ENCODE measurements at regions not wholly inside any gene's neighbourhood (a gene's known extent, or its start where the extent isn't known, plus 50 kb on each side); places are given as distances from the start of the nearest gene placed in this dataset.
A peak's percentile ranks its signal among the peaks of the same experiment; 100 is the strongest.

GRCh38 chr5:56476487-56476856, 243.3 kb upstream of the ANKRD55 start (continued):
- TF ChIP-seq, protein P1, sequence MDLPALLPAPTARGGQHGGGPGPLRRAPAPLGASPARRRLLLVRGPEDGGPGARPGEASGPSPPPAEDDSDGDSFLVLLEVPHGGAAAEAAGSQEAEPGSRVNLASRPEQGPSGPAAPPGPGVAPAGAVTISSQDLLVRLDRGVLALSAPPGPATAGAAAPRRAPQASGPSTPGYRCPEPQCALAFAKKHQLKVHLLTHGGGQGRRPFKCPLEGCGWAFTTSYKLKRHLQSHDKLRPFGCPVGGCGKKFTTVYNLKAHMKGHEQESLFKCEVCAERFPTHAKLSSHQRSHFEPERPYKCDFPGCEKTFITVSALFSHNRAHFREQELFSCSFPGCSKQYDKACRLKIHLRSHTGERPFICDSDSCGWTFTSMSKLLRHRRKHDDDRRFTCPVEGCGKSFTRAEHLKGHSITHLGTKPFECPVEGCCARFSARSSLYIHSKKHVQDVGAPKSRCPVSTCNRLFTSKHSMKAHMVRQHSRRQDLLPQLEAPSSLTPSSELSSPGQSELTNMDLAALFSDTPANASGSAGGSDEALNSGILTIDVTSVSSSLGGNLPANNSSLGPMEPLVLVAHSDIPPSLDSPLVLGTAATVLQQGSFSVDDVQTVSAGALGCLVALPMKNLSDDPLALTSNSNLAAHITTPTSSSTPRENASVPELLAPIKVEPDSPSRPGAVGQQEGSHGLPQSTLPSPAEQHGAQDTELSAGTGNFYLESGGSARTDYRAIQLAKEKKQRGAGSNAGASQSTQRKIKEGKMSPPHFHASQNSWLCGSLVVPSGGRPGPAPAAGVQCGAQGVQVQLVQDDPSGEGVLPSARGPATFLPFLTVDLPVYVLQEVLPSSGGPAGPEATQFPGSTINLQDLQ (CRISPR knock-in tag; IDR thresholded peaks at IDR 0.05) = no peak
- TF ChIP-seq REL (CRISPR knock-in tag; conservative IDR thresholded peaks at IDR 0.05) (no peak), ZNF782 (CRISPR knock-in tag; IDR thresholded peaks at IDR 0.05; ENCODE audit: borderline replicate concordance) (no peak), SYNCRIP (IDR thresholded peaks at IDR 0.05; ENCODE audit: insufficient read depth, low read depth, low read length) (no peak), ISL2 (CRISPR knock-in tag; IDR thresholded peaks at IDR 0.05) (peak; percentile 86), GABPA (IDR thresholded peaks at IDR 0.05; ENCODE audit: low read depth, low read length) (no peak), GABPA (CRISPR knock-in tag; IDR thresholded peaks at IDR 0.05; ENCODE audit: low read depth) (no peak), ZFP91 (CRISPR knock-in tag; IDR thresholded peaks at IDR 0.05; ENCODE audit: borderline replicate concordance) (no peak), TGIF2 (CRISPR knock-in tag; IDR thresholded peaks at IDR 0.05) (0 out of 2 replicates have a peak, but pooled peaks have one; percentile 29), ZNF747 (CRISPR knock-in tag; IDR thresholded peaks at IDR 0.05; ENCODE audit: borderline replicate concordance) (no peak), GABPB1 (CRISPR knock-in tag; IDR thresholded peaks at IDR 0.05) (no peak), MTF1 (CRISPR knock-in tag; IDR thresholded peaks at IDR 0.05) (no peak)
- TF ChIP-seq, protein P2, sequence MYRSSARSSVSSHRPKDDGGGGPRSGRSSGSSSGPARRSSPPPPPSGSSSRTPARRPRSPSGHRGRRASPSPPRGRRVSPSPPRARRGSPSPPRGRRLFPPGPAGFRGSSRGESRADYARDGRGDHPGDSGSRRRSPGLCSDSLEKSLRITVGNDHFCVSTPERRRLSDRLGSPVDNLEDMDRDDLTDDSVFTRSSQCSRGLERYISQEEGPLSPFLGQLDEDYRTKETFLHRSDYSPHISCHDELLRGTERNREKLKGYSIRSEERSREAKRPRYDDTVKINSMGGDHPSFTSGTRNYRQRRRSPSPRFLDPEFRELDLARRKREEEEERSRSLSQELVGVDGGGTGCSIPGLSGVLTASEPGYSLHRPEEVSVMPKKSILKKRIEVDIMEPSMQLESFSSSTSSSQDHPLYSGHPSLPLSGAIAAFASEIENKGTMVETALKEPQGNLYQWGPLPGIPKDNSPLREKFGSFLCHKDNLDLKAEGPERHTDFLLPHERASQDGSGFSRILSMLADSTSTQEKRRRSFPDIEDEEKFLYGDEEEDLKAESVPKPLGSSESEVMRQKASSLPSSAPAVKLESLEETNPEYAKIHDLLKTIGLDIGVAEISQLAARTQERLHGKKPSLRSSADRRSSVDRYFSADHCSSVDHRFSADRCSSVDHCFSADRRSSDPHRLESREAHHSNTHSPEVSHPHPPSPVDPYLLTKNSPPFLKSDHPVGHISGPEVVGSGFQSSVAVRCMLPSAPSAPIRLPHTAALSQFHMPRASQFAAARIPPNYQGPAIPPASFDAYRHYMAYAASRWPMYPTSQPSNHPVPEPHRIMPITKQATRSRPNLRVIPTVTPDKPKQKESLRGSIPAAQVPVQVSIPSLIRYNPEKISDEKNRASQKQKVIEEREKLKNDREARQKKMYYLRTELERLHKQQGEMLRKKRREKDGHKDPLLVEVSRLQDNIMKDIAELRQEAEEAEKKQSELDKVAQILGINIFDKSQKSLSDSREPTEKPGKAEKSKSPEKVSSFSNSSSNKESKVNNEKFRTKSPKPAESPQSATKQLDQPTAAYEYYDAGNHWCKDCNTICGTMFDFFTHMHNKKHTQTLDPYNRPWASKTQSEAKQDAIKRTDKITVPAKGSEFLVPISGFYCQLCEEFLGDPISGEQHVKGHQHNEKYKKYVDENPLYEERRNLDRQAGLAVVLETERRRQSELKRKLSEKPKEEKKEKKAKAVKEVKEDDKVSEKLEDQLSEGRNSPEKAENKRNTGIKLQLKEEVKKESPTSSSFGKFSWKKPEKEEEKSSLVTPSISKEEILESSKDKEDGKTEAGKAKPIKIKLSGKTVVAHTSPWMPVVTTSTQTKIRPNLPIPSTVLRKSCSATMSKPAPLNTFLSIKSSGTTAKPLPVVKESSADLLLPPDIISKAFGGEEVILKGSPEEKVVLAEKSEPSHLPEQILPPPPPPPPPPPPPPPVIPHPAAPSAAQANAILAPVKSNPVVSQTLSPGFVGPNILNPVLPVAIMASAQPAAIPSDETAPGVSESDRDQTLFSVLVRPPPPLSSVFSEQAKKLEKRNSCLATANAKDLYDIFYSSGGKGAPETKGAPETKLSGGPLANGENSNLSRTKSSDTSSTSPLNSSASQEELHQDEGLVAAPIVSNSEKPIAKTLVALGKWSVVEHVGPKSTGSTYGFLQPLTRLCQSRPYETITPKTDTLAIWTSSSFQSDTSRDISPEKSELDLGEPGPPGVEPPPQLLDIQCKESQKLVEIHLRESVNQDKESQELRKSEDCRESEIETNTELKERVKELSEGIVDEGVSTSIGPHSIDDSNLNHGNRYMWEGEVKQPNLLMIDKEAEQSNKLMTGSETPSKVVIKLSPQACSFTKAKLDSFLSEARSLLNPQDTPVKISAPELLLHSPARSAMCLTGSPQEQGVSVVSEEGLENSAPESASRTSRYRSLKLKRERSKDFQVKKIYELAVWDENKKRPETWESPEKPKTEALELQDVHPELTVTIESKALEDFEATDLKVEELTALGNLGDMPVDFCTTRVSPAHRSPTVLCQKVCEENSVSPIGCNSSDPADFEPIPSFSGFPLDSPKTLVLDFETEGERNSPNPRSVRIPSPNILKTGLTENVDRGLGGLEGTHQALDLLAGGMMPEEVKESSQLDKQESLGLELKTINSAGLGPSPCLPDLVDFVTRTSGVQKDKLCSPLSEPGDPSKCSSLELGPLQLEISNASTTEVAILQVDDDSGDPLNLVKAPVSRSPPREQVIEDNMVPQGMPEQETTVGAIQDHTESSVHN (CRISPR knock-in tag; IDR thresholded peaks at IDR 0.05) = no peak
- TF ChIP-seq, protein P3, sequence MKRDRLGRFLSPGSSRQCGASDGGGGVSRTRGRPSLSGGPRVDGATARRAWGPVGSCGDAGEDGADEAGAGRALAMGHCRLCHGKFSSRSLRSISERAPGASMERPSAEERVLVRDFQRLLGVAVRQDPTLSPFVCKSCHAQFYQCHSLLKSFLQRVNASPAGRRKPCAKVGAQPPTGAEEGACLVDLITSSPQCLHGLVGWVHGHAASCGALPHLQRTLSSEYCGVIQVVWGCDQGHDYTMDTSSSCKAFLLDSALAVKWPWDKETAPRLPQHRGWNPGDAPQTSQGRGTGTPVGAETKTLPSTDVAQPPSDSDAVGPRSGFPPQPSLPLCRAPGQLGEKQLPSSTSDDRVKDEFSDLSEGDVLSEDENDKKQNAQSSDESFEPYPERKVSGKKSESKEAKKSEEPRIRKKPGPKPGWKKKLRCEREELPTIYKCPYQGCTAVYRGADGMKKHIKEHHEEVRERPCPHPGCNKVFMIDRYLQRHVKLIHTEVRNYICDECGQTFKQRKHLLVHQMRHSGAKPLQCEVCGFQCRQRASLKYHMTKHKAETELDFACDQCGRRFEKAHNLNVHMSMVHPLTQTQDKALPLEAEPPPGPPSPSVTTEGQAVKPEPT (CRISPR knock-in tag; IDR thresholded peaks at IDR 0.05; ENCODE audit: low read depth) = no peak

Data from HepG2 (cell line).